Hepatocyte (in vitro differentiated cells): ENCODE measurements at regions not wholly inside any gene's neighbourhood (a gene's known extent, or its start where the extent isn't known, plus 50 kb on each side); places are given as distances from the start of the nearest gene placed in this dataset.

Experiments used
- CTCF ChIP-seq: fragments of 200-600 bp; sonication (generic); IDR thresholded peaks from 2 replicates; pipeline ENCODE4 v1.5.1; 2016; ENCODE audit warnings: antibody characterized with exemption, mild to moderate bottlenecking; ENCODE audit not compliant: poor library complexity
- EZH2 ChIP-seq: fragments of 200-600 bp; sonication (generic); IDR thresholded peaks from 2 replicates; pipeline ENCODE4 v1.6.1; 2016; ENCODE audit warnings: antibody characterized with exemption, mild to moderate bottlenecking, borderline replicate concordance
- EZH2phosphoT487 ChIP-seq: fragments of 200-600 bp; sonication (generic); IDR thresholded peaks from one replicate; pipeline ENCODE4 v1.6.1; 2018; ENCODE audit warnings: antibody characterized with exemption, mild to moderate bottlenecking, low read depth, moderate library complexity; ENCODE audit not compliant: unreplicated experiment, severe bottlenecking

- no peak for TF ChIP-seq EZH2phosphoT487
- no peak for TF ChIP-seq EZH2
- no peak for TF ChIP-seq CTCF
These were observed 230.5 kb upstream of the AGTR1 start for GRCh38 chr3:148466980-148467740.
